Peyer's patch (tissue), 4 donors: ENCODE measurements at regions not wholly inside any gene's neighbourhood (a gene's known extent, or its start where the extent isn't known, plus 50 kb on each side); places are given as distances from the start of the nearest gene placed in this dataset.

Experiments used
- DNase-seq, 3 donors: peaks; one replicate each; pipeline ENCODE4 v3.0.0-alpha.2; 2017 to 2019
- H3K27ac ChIP-seq, 4 donors: fragments of 200-600 bp; sonication (generic); one replicate each; pipeline ENCODE4 v1.5.1; 2016 to 2019
- H3K27me3 ChIP-seq, 2 donors: fragments of 200-600 bp; sonication (generic); one replicate each; pipeline ENCODE4 v1.5.1; 2019
- H3K36me3 ChIP-seq, 3 donors: fragments of 200-600 bp; sonication (generic); one replicate each; pipeline ENCODE4 v1.5.1; 2016 to 2019
- H3K4me1 ChIP-seq, 4 donors: fragments of 200-600 bp; sonication (generic); one replicate each; pipeline ENCODE4 v1.5.1; 2016 to 2019
- H3K4me3 ChIP-seq, 4 donors: fragments of 200-600 bp; sonication (generic); 1 replicate in 3 of 4; 2 replicates in 1 of 4; pipeline ENCODE4 v1.5.1; 2016 to 2019; ENCODE audit warnings: mild to moderate bottlenecking in 1 of 4
- H3K9me3 ChIP-seq, 4 donors: fragments of 200-600 bp; sonication (generic); one replicate each; pipeline ENCODE4 v1.5.1; 2016 to 2019; ENCODE audit warnings: mild to moderate bottlenecking in 1 of 4
- POLR2A ChIP-seq, 2 donors: fragments of 450-650 bp; IDR thresholded peaks; one replicate each; pipeline ENCODE4 v1.5.1; 2017; ENCODE audit warnings: antibody characterized with exemption in 2 of 2, mild to moderate bottlenecking in 2 of 2, moderate library complexity in 2 of 2
- TF ChIP-seq, protein P1 (sequence below), 6 experiments: fragments of 450-650 bp in 4 of 6; fragments of 200-600 bp in 2 of 6; sonication (generic) in 1 of 6; IDR thresholded peaks; one replicate each; pipeline ENCODE4 v1.5.1; 2017 to 2019; ENCODE audit warnings: antibody characterized with exemption in 6 of 6, mild to moderate bottlenecking in 3 of 6, moderate library complexity in 1 of 6

DNA sequence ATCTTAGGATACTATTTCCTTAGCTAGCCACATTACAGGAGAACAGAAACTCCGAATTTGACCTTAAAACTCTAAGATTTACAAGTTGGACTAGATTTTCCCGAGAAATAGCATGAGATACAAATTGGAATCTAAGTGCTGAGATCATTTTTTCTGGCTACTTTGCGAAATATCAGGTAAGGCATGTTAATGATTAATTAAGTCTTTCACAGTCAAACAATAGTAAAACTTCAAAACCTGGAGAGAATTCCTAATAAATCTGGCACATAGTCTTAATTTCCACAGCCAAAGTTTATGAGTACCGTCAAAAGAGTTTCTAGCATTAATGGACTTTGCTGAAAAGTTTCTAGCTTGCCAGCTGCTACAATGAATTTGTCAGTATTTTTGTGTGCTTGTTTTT lies 379.5 kb upstream of the TOM1L1 start:
- peaks cover 0 to 2% (median 0%) of the 10 kb centered on the region in 4 donors for H3K9me3 ChIP-seq
- no peaks in the 10 kb centered on the region for H3K27me3 ChIP-seq
- no peak for DNase-seq
- no peaks in the 10 kb centered on the region for H3K4me1 ChIP-seq
- H3K36me3 ChIP-seq = no peaks in the 10 kb centered on the region
- H3K4me3 ChIP-seq = no peak overlapping the region
- no peak overlapping the region for H3K27ac ChIP-seq
- TF ChIP-seq, protein P1, sequence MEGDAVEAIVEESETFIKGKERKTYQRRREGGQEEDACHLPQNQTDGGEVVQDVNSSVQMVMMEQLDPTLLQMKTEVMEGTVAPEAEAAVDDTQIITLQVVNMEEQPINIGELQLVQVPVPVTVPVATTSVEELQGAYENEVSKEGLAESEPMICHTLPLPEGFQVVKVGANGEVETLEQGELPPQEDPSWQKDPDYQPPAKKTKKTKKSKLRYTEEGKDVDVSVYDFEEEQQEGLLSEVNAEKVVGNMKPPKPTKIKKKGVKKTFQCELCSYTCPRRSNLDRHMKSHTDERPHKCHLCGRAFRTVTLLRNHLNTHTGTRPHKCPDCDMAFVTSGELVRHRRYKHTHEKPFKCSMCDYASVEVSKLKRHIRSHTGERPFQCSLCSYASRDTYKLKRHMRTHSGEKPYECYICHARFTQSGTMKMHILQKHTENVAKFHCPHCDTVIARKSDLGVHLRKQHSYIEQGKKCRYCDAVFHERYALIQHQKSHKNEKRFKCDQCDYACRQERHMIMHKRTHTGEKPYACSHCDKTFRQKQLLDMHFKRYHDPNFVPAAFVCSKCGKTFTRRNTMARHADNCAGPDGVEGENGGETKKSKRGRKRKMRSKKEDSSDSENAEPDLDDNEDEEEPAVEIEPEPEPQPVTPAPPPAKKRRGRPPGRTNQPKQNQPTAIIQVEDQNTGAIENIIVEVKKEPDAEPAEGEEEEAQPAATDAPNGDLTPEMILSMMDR (IDR thresholded peaks at IDR 0.05) = no peak
- no peak for TF ChIP-seq POLR2A (IDR thresholded peaks at IDR 0.05)

DNA sequence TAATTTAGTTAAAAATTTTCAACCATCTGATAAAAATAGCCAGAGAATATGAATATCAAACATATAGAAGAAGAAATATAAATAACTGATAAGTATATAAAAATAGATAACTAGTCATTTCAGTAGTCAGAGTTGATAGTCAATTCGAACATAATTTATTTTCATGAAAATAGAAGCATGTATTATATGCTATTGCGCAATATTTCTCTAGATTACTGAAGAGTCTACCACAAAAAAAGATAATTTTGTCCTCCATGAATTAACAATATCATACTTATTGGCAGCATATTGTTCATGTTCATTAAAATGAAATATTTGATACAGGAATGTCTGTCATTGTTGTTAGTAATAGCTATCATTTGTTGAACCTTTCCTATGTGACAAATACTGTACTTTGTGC lies 376.2 kb upstream of the TOM1L1 start:
- H3K4me3 ChIP-seq = no peak overlapping the region
- H3K27me3 ChIP-seq = no peaks in the 10 kb centered on the region
- TF ChIP-seq, protein P1 (IDR thresholded peaks at IDR 0.05) = no peak
- no peak for TF ChIP-seq POLR2A (IDR thresholded peaks at IDR 0.05)
- no peaks in the 10 kb centered on the region for H3K36me3 ChIP-seq
- no peak overlapping the region for H3K27ac ChIP-seq
- H3K9me3 ChIP-seq = peaks cover 0 to 2% (median 0%) of the 10 kb centered on the region in 4 donors
- no peak for DNase-seq
- H3K4me1 ChIP-seq = no peaks in the 10 kb centered on the region

- Histone ChIP-seq H3K9me3 (peaks cover 0 to 2% (median 0%) of the 10 kb centered on the region in 4 donors), H3K27me3 (no peaks in the 10 kb centered on the region), H3K4me3 (no peak overlapping the region), H3K36me3 (no peaks in the 10 kb centered on the region), H3K4me1 (no peaks in the 10 kb centered on the region), H3K27ac (no peak overlapping the region)
- no peak for TF ChIP-seq POLR2A (IDR thresholded peaks at IDR 0.05)
- TF ChIP-seq, protein P1 (IDR thresholded peaks at IDR 0.05) = no peak
- DNase-seq = no peak
These were observed 372.7 kb upstream of the TOM1L1 start for GRCh38 chr17:54527941-54528340.

- Histone ChIP-seq H3K27me3 (no peaks in the 10 kb centered on the region), H3K4me1 (no peaks in the 10 kb centered on the region), H3K9me3 (no peaks in the 10 kb centered on the region), H3K4me3 (no peak overlapping the region), H3K27ac (no peak overlapping the region), H3K36me3 (no peaks in the 10 kb centered on the region)
- no peak for DNase-seq
- no peak for TF ChIP-seq POLR2A (IDR thresholded peaks at IDR 0.05)
- TF ChIP-seq, protein P1 (IDR thresholded peaks at IDR 0.05) = no peak
These were observed 370.3 kb upstream of the TOM1L1 start for GRCh38 chr17:54530398-54530797.

DNA sequence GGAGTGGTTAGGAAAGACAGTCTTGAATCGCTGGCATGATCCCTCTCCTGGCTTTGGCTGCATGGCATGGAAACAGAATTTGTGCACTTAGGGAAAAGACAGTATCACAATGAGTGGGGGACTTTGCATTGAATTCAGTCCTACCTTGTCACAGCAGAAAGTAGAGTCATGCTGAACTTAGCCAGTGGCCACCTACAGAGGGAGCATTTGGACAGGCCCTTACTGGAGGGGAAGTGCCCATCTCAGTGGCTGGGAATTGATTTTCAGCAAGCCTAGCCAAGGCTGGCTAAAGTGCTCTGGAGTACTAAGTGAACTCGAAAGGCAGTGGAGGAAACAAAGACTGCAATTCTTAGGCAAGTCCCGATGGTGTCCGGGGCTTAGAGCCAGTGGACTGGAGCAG lies 364.3 kb upstream of the TOM1L1 start:
- Histone ChIP-seq H3K27me3 (no peaks in the 10 kb centered on the region), H3K4me1 (no peaks in the 10 kb centered on the region), H3K4me3 (no peak overlapping the region), H3K27ac (no peak overlapping the region), H3K9me3 (no peaks in the 10 kb centered on the region), H3K36me3 (no peaks in the 10 kb centered on the region)
- TF ChIP-seq, protein P1 (IDR thresholded peaks at IDR 0.05) = no peak
- TF ChIP-seq POLR2A (IDR thresholded peaks at IDR 0.05) = no peak
- DNase-seq = no peak

GRCh38 chr17:54537656-54538055 lies 363.0 kb upstream of the TOM1L1 start:
- H3K9me3 ChIP-seq = no peaks in the 10 kb centered on the region
- H3K4me3 ChIP-seq = no peak overlapping the region
- DNase-seq = no peak
- no peaks in the 10 kb centered on the region for H3K36me3 ChIP-seq
- no peak overlapping the region for H3K27ac ChIP-seq
- TF ChIP-seq, protein P1 (IDR thresholded peaks at IDR 0.05) = no peak
- no peak for TF ChIP-seq POLR2A (IDR thresholded peaks at IDR 0.05)
- no peaks in the 10 kb centered on the region for H3K4me1 ChIP-seq
- no peaks in the 10 kb centered on the region for H3K27me3 ChIP-seq
